Caco-2 (cell line): ENCODE measurements at regions not wholly inside any gene's neighbourhood (a gene's known extent, or its start where the extent isn't known, plus 50 kb on each side); places are given as distances from the start of the nearest gene placed in this dataset.
"Not testable (repeated sequence)": the region's sequence is repeated elsewhere in the genome, so short reads cannot be mapped to it uniquely, and the experiment has no call there.

Source experiments
- BruUV-seq: library from RNA; stranded (reverse); fragments of 400-500 nt; replicated peaks from 2 replicates; lab custom pipeline; 2021; lab: Mats Ljungman, UMichigan
- CTCF ChIA-PET: fragments of 300-600 bp; sonication (Branson Sonifier 250); formaldehyde crosslinking; loops from one replicate; lab custom pipeline; 2022; ENCODE audit warnings: antibody characterized with exemption; lab: Charles Lee
- POLR2A ChIA-PET: fragments of 300-600 bp; sonication (Branson Sonifier 250); formaldehyde crosslinking; loops from one replicate; lab custom pipeline; 2022; ENCODE audit warnings: antibody characterized with exemption; lab: Charles Lee
- DNase-seq, 2 experiments: peaks; one replicate each; pipeline versions ENCODE4 v3.0.0 to v3.0.0-alpha.2; 2020 to 2022
- H3K27me3 ChIP-seq: replicated peaks from 2 replicates; pipeline ENCODE4 v1.6.0; 2011; ENCODE audit warnings: low read length; ENCODE audit not compliant: control insufficient read depth, insufficient read depth
- H3K36me3 ChIP-seq: 2 replicates; pipeline ENCODE4 v1.5.1; 2011; ENCODE audit warnings: low read length; ENCODE audit not compliant: control insufficient read depth, insufficient read depth
- H3K4me1 ChIP-seq: fragments of 250-450 bp; sonication (Bioruptor Pico); 2 replicates; pipeline ENCODE4 v1.5.1; 2020; ENCODE audit warnings: mild to moderate bottlenecking
- H3K4me3 ChIP-seq: 2 replicates; pipeline ENCODE4 v1.5.1; 2011; ENCODE audit warnings: low read depth, mild to moderate bottlenecking, control low read depth, low read length
- H3K9me3 ChIP-seq: fragments of 250-450 bp; sonication (Bioruptor Pico); 2 replicates; pipeline ENCODE4 v1.5.1; 2020; ENCODE audit warnings: mild to moderate bottlenecking, moderate library complexity
- H3K27ac Mint-ChIP-seq: one replicate; pipeline ENCODE4 v1.8.0; 2022; ENCODE audit warnings: mixed read lengths; ENCODE audit not compliant: unreplicated experiment
- H3K27me3 Mint-ChIP-seq: one replicate; pipeline ENCODE4 v1.8.0; 2022; ENCODE audit warnings: mixed read lengths; ENCODE audit not compliant: insufficient read depth, unreplicated experiment
- H3K36me3 Mint-ChIP-seq: one replicate; pipeline ENCODE4 v1.8.0; 2022; ENCODE audit warnings: mild to moderate bottlenecking, mixed read lengths; ENCODE audit not compliant: insufficient read depth, unreplicated experiment
- H3K4me1 Mint-ChIP-seq: one replicate; pipeline ENCODE4 v1.8.0; 2022; ENCODE audit warnings: low read depth, mixed read lengths; ENCODE audit not compliant: unreplicated experiment
- H3K4me3 Mint-ChIP-seq: one replicate; pipeline ENCODE4 v1.8.0; 2022; ENCODE audit warnings: mild to moderate bottlenecking, moderate library complexity, mixed read lengths; ENCODE audit not compliant: unreplicated experiment
- H3K9me3 Mint-ChIP-seq: one replicate; pipeline ENCODE4 v1.8.0; 2022; ENCODE audit warnings: mixed read lengths; ENCODE audit not compliant: unreplicated experiment
- intact Hi-C: fragments of 100-400 bp; cut with micrococcal nuclease; formaldehyde crosslinking; loops from one replicate; pipeline ENCODE4 v1.10.0; 2022; ENCODE audit not compliant: unreplicated experiment
- TF ChIP-seq, protein P1 (sequence below), 2 experiments: fragments of 200-600 bp in 1 of 2; IDR thresholded peaks; 1 replicate in 1 of 2; 2 replicates in 1 of 2; pipeline versions ENCODE4 v1.5.1 to v1.8.0; 2011 to 2022; ENCODE audit warnings: antibody characterized with exemption in 1 of 2, control low read depth in 1 of 2, inconsistent platforms in 1 of 2, low read depth in 1 of 2, low read length in 1 of 2, mild to moderate bottlenecking in 1 of 2, moderate library complexity in 1 of 2; ENCODE audit not compliant: insufficient read depth in 1 of 2, severe bottlenecking in 1 of 2, unreplicated experiment in 1 of 2

GRCh38 chr13:26486550-26486949, 70.9 kb upstream of the WASF3 start:
- no peaks in the 10 kb centered on the region for H3K4me1 ChIP-seq
- H3K36me3 ChIP-seq: no peaks in the 10 kb centered on the region
- TF ChIP-seq, protein P1, sequence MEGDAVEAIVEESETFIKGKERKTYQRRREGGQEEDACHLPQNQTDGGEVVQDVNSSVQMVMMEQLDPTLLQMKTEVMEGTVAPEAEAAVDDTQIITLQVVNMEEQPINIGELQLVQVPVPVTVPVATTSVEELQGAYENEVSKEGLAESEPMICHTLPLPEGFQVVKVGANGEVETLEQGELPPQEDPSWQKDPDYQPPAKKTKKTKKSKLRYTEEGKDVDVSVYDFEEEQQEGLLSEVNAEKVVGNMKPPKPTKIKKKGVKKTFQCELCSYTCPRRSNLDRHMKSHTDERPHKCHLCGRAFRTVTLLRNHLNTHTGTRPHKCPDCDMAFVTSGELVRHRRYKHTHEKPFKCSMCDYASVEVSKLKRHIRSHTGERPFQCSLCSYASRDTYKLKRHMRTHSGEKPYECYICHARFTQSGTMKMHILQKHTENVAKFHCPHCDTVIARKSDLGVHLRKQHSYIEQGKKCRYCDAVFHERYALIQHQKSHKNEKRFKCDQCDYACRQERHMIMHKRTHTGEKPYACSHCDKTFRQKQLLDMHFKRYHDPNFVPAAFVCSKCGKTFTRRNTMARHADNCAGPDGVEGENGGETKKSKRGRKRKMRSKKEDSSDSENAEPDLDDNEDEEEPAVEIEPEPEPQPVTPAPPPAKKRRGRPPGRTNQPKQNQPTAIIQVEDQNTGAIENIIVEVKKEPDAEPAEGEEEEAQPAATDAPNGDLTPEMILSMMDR (IDR thresholded peaks at IDR 0.05; ENCODE audit: insufficient read depth in 1 of 2, low read depth in 1 of 2, low read length in 1 of 2, severe bottlenecking in 1 of 2, unreplicated experiment in 1 of 2): no peak
- peaks cover 5% of the 10 kb centered on the region for H3K27me3 Mint-ChIP-seq
- ChIA-PET POLR2A (no interaction called here), CTCF (no interaction called here)
- no peaks in the 10 kb centered on the region for H3K27me3 ChIP-seq
- no peaks in the 10 kb centered on the region for H3K9me3 Mint-ChIP-seq
- BruUV-seq: no TSS peak
- no peak overlapping the region for H3K4me3 Mint-ChIP-seq
- no peak for DNase-seq
- H3K4me3 ChIP-seq: no peak overlapping the region
- no peak overlapping the region for H3K27ac Mint-ChIP-seq
- H3K9me3 ChIP-seq: no peaks in the 10 kb centered on the region
- intact Hi-C loops: no loop called here
- H3K36me3 Mint-ChIP-seq: no peaks in the 10 kb centered on the region
- no peaks in the 10 kb centered on the region for H3K4me1 Mint-ChIP-seq

- H3K4me3 ChIP-seq: no peak overlapping the region
- CTCF ChIA-PET: no interaction called here
Measured at GRCh38 chr13:26487781-26488180, 69.7 kb upstream of the WASF3 start.

GRCh38 chr13:26488236-26489003, 69.1 kb upstream of the WASF3 start:
- no TSS peak for BruUV-seq
- Histone ChIP-seq H3K9me3 (no peaks in the 10 kb centered on the region), H3K27me3 (no peaks in the 10 kb centered on the region), H3K36me3 (no peaks in the 10 kb centered on the region), H3K4me3 (no peak overlapping the region), H3K4me1 (no peaks in the 10 kb centered on the region)
- POLR2A ChIA-PET: no interaction called here
- no peaks in the 10 kb centered on the region for H3K9me3 Mint-ChIP-seq
- DNase-seq: no peak
- no peak overlapping the region for H3K27ac Mint-ChIP-seq
- intact Hi-C loops: no loop called here
- no peaks in the 10 kb centered on the region for H3K4me1 Mint-ChIP-seq
- H3K36me3 Mint-ChIP-seq: no peaks in the 10 kb centered on the region
- no peak overlapping the region for H3K4me3 Mint-ChIP-seq
- TF ChIP-seq, protein P1 (IDR thresholded peaks at IDR 0.05; ENCODE audit: insufficient read depth in 1 of 2, low read depth in 1 of 2, low read length in 1 of 2, severe bottlenecking in 1 of 2, unreplicated experiment in 1 of 2): no peak
- H3K27me3 Mint-ChIP-seq: peaks cover 5% of the 10 kb centered on the region
- CTCF ChIA-PET: no interaction called here

More at GRCh38 chr13:26487781-26488180, 69.7 kb upstream of the WASF3 start:
- H3K4me1 Mint-ChIP-seq: no peaks in the 10 kb centered on the region
- no peak for DNase-seq
- Histone ChIP-seq H3K27me3 (no peaks in the 10 kb centered on the region), H3K9me3 (no peaks in the 10 kb centered on the region), H3K36me3 (no peaks in the 10 kb centered on the region), H3K4me1 (no peaks in the 10 kb centered on the region)
- H3K27ac Mint-ChIP-seq: no peak overlapping the region
- POLR2A ChIA-PET: no interaction called here
- peaks cover 5% of the 10 kb centered on the region for H3K27me3 Mint-ChIP-seq
- TF ChIP-seq, protein P1 (IDR thresholded peaks at IDR 0.05; ENCODE audit: insufficient read depth in 1 of 2, low read depth in 1 of 2, low read length in 1 of 2, severe bottlenecking in 1 of 2, unreplicated experiment in 1 of 2): no peak
- no peaks in the 10 kb centered on the region for H3K36me3 Mint-ChIP-seq
- H3K4me3 Mint-ChIP-seq: no peak overlapping the region
- no peaks in the 10 kb centered on the region for H3K9me3 Mint-ChIP-seq
- intact Hi-C loops: no loop called here
- BruUV-seq: no TSS peak

DNA sequence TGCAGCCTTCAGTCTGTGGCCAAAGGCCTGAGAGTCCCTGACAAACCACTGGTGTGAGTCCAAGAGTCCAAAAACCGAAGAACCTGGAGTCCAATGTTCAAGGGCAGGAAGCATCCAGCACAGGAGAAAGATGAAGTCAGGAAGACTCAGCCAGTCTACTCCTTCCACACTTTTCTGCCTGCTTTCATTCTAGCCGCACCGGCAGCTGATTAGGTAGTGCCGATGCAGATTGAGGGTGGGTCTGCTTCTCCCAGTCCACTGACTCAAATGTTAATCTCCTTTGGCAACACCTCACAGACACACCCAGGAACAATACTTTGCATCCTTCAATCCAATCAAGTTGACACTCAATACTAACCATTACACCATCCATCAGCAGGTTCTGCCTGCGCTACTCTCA, 65.2 kb upstream of the WASF3 start:
- H3K36me3 Mint-ChIP-seq, H3K27me3 ChIP-seq, CTCF ChIA-PET, H3K36me3 ChIP-seq, DNase-seq, BruUV-seq, H3K9me3 ChIP-seq, H3K4me1 Mint-ChIP-seq, H3K27ac Mint-ChIP-seq, H3K4me3 ChIP-seq, intact Hi-C loops, H3K9me3 Mint-ChIP-seq, H3K4me3 Mint-ChIP-seq, H3K4me1 ChIP-seq, H3K27me3 Mint-ChIP-seq, POLR2A ChIA-PET: not testable (repeated sequence)
